GM12891 (cell line): ENCODE measurements at regions not wholly inside any gene's neighbourhood (a gene's known extent, or its start where the extent isn't known, plus 50 kb on each side); places are given as distances from the start of the nearest gene placed in this dataset.

Experiments
- POLR2A ChIP-seq: IDR thresholded peaks from 2 replicates; pipeline ENCODE4 v1.6.1; 2011; ENCODE audit warnings: low read depth, low read length, control low read depth
- TAF1 ChIP-seq: IDR thresholded peaks from 2 replicates; pipeline ENCODE4 v1.6.1; 2011; ENCODE audit warnings: low read depth, low read length, control low read depth

DNA sequence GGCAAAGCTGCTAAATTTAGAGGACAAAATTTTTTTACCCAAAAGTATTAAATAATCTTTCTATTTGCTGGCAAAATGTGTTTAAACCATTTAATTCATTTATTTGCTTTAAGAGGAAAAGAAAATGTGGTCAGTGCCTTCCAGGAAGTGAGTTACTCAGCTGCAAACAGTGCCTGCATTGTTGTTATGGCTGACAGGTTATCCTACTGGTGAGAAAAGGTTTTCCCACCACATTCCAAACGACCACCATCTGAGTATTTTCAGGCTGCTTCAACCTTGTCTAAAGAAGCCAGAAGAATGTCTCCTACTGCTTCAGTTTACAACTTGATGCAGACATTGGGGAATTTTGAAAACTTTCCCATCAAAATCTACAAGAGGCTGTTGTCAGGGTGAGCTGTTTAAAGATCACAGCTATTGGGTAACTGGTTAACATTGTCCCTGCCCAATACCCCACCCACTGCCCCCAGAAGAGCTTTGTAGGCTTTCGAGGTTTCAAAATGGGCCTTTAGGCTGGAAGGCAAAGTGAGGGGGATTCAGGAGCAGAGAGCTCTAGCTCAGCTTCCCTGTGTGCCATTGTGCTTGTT is 461.3 kb upstream of the FANCL start:
- no peak for TF ChIP-seq TAF1
- TF ChIP-seq POLR2A, result no peak
